ENCODE measurements at regions not wholly inside any gene's neighbourhood (a gene's known extent, or its start where the extent isn't known, plus 50 kb on each side); places are given as distances from the start of the nearest gene placed in this dataset.

- in situ Hi-C loops (cut with HindIII; ENCODE audit: low sequenced_read_pairs): no loop called here
- DNase-seq (ENCODE audit: low spot score): no peak
Observed at GRCh38 chr17:37802061-37802595, 57.3 kb upstream of the HNF1B start.

DNA sequence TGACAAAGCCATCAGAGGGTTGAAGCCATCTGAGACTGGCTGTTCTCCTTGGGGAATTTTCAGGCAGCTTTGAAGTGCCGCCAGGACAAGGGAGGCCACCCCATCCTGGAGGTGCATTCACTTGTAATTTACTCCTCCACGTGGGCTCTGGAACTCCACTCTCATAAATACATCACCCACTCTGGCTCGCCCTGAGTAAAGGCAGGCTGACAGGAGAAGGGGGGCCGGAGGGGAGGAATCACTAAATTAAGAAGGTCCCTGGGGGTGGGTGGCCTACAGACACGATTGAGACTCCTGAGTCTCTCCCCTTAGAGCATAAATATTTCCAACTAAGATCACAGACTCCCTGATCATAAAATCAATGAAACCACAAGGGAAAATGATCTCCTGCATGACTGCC is 56.3 kb upstream of the HNF1B start:
- in situ Hi-C loops (cut with HindIII; ENCODE audit: low sequenced_read_pairs): no loop called here
- DNase-seq (ENCODE audit: low spot score): no peak

DNA sequence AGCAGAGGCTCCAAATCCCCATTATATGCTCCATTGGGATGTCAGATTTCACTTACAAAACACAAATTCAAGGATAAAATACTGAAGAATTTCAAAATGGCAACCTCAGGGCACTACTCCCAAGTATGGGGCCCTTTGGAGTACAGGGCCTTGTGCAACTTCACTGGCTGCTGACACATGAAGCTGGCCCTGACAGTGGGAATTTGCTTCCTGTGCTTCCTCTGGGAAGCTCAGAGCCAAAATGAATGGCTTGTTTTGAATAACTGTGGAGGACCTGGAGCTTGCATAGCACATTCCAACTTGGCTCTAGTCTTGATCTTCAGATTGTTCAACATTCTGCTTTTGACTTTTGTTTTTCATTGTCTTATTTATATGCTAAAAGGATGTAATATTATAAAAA is 52.3 kb upstream of the HNF1B start:
- in situ Hi-C loops (cut with HindIII; ENCODE audit: low sequenced_read_pairs): no loop called here
- no peak for DNase-seq (ENCODE audit: low spot score)

GRCh38 chr17:37796076-37796475 is 51.2 kb upstream of the HNF1B start:
- no peak for DNase-seq (ENCODE audit: low spot score)
- in situ Hi-C loops (cut with HindIII; ENCODE audit: low sequenced_read_pairs): no loop called here

All from G401 (cell line).